Ishikawa (cell line): ENCODE measurements at regions not wholly inside any gene's neighbourhood (a gene's known extent, or its start where the extent isn't known, plus 50 kb on each side); places are given as distances from the start of the nearest gene placed in this dataset.

Experiments
- CEBPB ChIP-seq: IDR thresholded peaks from 2 replicates; pipeline ENCODE4 v1.6.1; 2012
- CREB1 ChIP-seq: IDR thresholded peaks from 2 replicates; pipeline ENCODE4 v1.6.1; 2012; ENCODE audit warnings: low read depth
- EGR1 ChIP-seq: IDR thresholded peaks from 2 replicates; pipeline ENCODE4 v1.6.1; 2012
- EP300 ChIP-seq: IDR thresholded peaks from 2 replicates; pipeline ENCODE4 v1.6.1; 2012; ENCODE audit warnings: borderline replicate concordance
- FOXM1 ChIP-seq: IDR thresholded peaks from 2 replicates; pipeline ENCODE4 v1.6.1; 2012; ENCODE audit warnings: low read depth, borderline replicate concordance
- MAX ChIP-seq: IDR thresholded peaks from 2 replicates; pipeline ENCODE4 v1.6.1; 2012
- NFIC ChIP-seq: IDR thresholded peaks from 2 replicates; pipeline ENCODE4 v1.6.1; 2012
- RAD21 ChIP-seq: IDR thresholded peaks from 2 replicates; pipeline ENCODE4 v1.6.1; 2012; ENCODE audit warnings: low read depth
- REST ChIP-seq: IDR thresholded peaks from 2 replicates; pipeline ENCODE4 v1.6.1; 2012; ENCODE audit warnings: low read depth, mild to moderate bottlenecking
- TAF1 ChIP-seq: IDR thresholded peaks from 2 replicates; pipeline ENCODE4 v1.6.1; 2012; ENCODE audit warnings: low read depth, mild to moderate bottlenecking
- TCF12 ChIP-seq: IDR thresholded peaks from 2 replicates; pipeline ENCODE4 v1.6.1; 2012; ENCODE audit warnings: low read depth
- TEAD4 ChIP-seq: IDR thresholded peaks from 2 replicates; pipeline ENCODE4 v1.6.1; 2012
- USF1 ChIP-seq: IDR thresholded peaks from 2 replicates; pipeline ENCODE4 v1.6.1; 2012
- YY1 ChIP-seq: IDR thresholded peaks from 2 replicates; pipeline ENCODE4 v1.6.1; 2012; ENCODE audit warnings: low read depth
- ZBTB7A ChIP-seq: IDR thresholded peaks from 2 replicates; pipeline ENCODE4 v1.6.1; 2012; ENCODE audit warnings: low read depth

- no peak for TF ChIP-seq TCF12
- TF ChIP-seq YY1: no peak
- TF ChIP-seq CREB1: no peak
- TF ChIP-seq NFIC: no peak
- no peak for TF ChIP-seq FOXM1
- no peak for TF ChIP-seq EP300
- no peak for TF ChIP-seq EGR1
- no peak for TF ChIP-seq TAF1
- TF ChIP-seq TEAD4: no peak
- no peak for TF ChIP-seq ZBTB7A
- TF ChIP-seq MAX: no peak
- TF ChIP-seq CEBPB: no peak
- TF ChIP-seq USF1: no peak
- TF ChIP-seq REST: no peak
- TF ChIP-seq RAD21: no peak
Observed at GRCh38 chr3:11933529-11933928, 70.7 kb upstream of the SYN2 start.

GRCh38 chr3:11944052-11944673 is 60.0 kb upstream of the SYN2 start:
- no peak for TF ChIP-seq CREB1
- peak; percentile 57; the same call in 1 of the 2 replicates for TF ChIP-seq RAD21

GRCh38 chr3:11948331-11948730 is 55.9 kb upstream of the SYN2 start:
- TF ChIP-seq CREB1 (no peak), FOXM1 (no peak), NFIC (no peak), RAD21 (no peak)

GRCh38 chr3:11948866-11949265 is 55.3 kb upstream of the SYN2 start:
- TF ChIP-seq ZBTB7A: no peak
- TF ChIP-seq CEBPB: no peak
- no peak for TF ChIP-seq NFIC
- TF ChIP-seq REST: no peak
- no peak for TF ChIP-seq TAF1
- no peak for TF ChIP-seq USF1
- no peak for TF ChIP-seq YY1
- TF ChIP-seq TCF12: no peak
- no peak for TF ChIP-seq FOXM1
- TF ChIP-seq RAD21: no peak
- TF ChIP-seq TEAD4: no peak
- no peak for TF ChIP-seq EGR1
- no peak for TF ChIP-seq EP300
- TF ChIP-seq CREB1: no peak
- TF ChIP-seq MAX: no peak

- TF ChIP-seq YY1 (no peak), CREB1 (no peak), TEAD4 (no peak), MAX (no peak), NFIC (no peak), TAF1 (no peak), EGR1 (no peak), USF1 (no peak), REST (no peak), ZBTB7A (no peak), TCF12 (no peak), EP300 (no peak), FOXM1 (no peak), RAD21 (no peak), CEBPB (no peak)
Observed at GRCh38 chr3:11949351-11949750, 54.8 kb upstream of the SYN2 start.
